ENCODE measurements at regions not wholly inside any gene's neighbourhood (a gene's known extent, or its start where the extent isn't known, plus 50 kb on each side); places are given as distances from the start of the nearest gene placed in this dataset.

- FAIRE-seq = no peak
Measured at GRCh38 chr3:159923956-159924355, 64.7 kb upstream of the IL12A start.

DNA sequence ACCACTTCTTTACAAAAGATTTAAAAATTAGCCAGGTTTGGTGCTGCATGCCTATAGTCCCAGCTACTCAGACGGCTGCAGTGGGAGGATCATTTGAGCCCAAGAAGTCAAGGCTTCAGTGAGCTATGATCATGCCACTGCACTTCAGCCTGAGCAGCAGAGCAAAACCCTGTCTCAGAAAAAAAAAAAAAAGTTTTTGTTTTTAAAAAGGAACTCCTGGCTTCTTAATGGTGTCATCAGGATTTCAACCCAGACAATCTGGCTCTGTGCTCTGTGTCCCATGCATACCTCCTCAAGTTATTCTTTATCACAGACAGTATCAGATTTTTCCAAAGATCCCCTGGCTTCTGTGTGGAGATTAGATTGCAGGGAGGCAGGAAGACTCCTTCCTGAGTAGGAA is 64.2 kb upstream of the IL12A start:
- no peak for FAIRE-seq

GRCh38 chr3:159925248-159925647 is 63.4 kb upstream of the IL12A start:
- no peak for FAIRE-seq

DNA sequence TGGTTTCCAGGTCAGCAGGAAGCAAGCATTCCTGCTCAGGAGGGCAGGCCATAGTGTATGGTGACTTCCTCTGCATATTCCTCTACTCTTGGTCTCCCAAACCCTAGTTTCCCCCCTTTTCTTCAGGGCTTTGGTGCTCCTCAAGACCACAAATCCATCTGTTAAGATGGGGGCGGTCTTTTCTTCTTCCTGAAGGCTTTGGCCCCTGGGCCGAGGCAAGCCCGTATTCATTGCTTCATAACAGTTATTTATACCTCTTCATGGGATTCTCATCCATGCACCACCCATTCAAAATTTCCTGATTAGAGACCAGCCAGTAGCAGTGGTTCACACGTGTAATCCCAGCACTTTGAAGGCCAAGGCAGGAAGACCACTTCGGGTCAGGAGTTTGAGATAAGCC is 62.1 kb upstream of the IL12A start:
- FAIRE-seq = no peak

- FAIRE-seq = no peak
Measured at GRCh38 chr3:159928071-159928491, 60.6 kb upstream of the IL12A start.

- no peak for FAIRE-seq
Measured at GRCh38 chr3:159928666-159929065, 60.0 kb upstream of the IL12A start.

GRCh38 chr3:159929171-159930141 is 59.2 kb upstream of the IL12A start:
- FAIRE-seq = no peak

- FAIRE-seq = no peak
Measured at GRCh38 chr3:159934216-159934615, 54.4 kb upstream of the IL12A start.

- no peak for FAIRE-seq
Measured at GRCh38 chr3:159936541-159936940, 52.1 kb upstream of the IL12A start.

GRCh38 chr3:159937561-159938166 is 51.0 kb upstream of the IL12A start:
- FAIRE-seq = no peak

DNA sequence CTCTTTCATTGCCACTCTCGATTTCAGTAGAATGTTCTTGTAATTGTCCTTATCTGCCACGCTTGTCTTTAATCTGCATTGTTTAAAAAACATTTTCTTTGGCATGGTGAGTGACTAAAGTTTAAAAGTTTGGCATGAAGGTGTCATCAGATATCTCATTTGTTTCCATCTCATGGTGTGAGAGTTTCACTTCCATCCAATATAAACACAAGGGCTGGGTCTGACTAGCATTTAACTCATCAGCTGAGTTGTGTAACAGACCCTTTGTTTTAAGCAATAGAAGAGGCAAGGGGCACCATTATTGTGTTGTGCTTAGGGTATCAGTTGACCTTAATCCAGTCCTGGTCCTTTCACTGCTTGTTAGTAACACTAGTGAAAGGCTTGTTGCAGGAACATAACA is 49.9 kb upstream of the IL12A start:
- FAIRE-seq = no peak
